GM18951 (cell line): ENCODE measurements at regions not wholly inside any gene's neighbourhood (a gene's known extent, or its start where the extent isn't known, plus 50 kb on each side); places are given as distances from the start of the nearest gene placed in this dataset.

ENCODE experiments used
- POLR2A ChIP-seq: IDR thresholded peaks from 4 replicates; pipeline ENCODE4 v1.6.1; 2011; ENCODE audit warnings: mild to moderate bottlenecking; ENCODE audit not compliant: insufficient read length, insufficient read depth; ENCODE audit errors: extremely low read depth
- in situ Hi-C: fragments of 300-500 bp; cut with MboI; formaldehyde crosslinking; loops from one replicate; pipeline ENCODE4 v1.12.0; 2022; ENCODE audit warnings: low sequenced_read_pairs, mixed read lengths, inconsistent platforms; ENCODE audit not compliant: unreplicated experiment

DNA sequence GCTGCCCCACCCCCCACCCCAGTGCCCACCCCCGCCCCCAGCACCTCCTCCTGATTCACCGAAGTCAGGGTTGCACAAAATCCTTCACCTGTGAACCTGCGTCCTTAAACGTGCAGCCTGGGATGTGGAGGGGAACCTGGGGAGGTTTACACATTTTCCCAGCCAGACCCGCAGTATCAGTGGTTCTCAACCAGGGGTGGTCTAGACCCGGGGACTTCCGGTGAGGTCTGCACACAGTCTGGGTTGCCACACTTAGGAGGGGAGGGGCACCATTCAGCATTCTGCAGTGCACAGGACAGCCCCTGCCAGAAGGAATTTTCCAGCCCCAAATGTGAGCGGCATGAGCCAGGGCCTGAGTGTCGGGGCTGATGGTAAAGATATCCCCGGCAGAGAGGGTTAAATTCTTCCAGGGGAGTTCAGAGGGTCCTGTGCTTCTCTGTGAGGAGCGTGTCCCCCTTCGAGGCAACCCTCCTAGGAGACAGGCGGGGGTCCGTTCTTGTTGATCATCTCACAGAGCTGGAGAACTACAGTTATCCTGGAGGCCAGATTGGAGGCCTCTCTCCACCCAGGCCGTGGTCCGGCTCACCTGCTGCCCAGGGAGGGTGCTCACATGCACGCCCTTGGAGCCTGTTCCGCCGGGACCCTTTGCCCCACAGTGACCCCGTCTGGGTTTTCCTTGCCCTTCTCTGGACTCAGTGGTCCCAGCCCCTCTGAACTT is 113.6 kb downstream of the SIK1 start:
- no peak for TF ChIP-seq POLR2A
- in situ Hi-C loops: no loop called here

DNA sequence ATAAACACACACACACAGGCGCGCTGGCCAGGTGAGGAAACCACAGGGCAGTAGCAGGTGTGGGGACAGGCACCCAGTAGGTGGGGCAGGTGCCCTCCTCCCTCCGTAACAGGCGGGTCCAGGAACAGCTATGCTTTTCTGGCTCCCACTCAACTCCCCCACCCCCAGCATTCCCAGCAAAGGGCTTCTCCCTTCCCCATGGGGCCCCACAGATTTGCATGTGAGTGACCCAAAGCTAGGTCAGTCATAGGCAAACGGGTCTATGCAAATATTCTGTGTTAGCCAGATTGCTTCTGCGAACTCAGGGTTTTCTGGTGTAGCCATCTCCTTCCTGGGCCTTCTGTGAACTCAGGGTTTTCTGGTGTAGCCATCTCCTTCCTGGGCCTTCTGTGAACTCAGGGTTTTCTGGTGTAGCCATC is 114.2 kb downstream of the SIK1 start:
- TF ChIP-seq POLR2A: no peak
- in situ Hi-C loops: no loop called here

DNA sequence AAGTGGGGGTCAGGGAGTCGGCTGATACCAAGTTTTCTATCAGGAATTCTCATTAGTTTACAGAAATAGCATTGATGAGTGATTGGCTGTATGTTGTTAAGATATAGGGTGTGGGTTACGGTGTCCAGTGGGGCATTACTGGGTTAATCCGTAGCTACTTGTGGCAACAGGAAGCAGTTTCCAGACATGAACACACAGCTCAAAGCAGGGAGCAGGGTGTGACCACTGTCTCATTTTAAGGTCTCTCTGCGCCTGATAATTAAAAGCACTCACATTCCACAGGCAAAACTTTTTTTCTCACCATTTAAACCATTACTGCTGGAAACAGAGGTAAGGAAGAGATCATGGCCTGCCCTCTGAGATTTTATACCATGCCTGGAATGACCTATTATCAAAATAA is 114.9 kb downstream of the SIK1 start:
- in situ Hi-C loops: no loop called here
- TF ChIP-seq POLR2A: no peak

DNA sequence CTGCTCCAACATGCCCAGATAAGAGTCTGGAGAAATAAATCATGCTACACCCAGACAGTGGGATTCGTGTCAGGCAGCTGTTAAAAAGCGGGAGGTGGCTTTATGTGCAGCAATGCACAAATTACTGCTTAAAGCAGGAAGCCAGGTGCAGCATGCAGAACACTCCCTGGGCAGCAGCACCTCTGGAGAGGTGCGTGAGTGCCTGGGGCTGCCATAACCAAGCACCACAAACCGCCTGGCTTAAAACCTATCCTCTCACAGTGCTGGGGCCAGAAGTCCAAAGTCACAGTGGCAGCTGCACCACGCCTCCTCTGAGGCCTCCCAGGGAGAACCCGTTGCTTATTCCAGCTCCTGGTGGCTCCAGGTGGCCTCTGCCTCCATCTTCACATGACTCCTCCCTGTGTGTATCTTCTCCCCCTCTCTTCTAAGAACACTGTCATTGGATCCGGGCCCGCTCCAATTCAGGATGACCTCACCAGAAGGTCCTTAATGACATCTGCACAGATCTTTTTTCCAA is 115.6 kb downstream of the SIK1 start:
- no peak for TF ChIP-seq POLR2A
- in situ Hi-C loops: no loop called here

DNA sequence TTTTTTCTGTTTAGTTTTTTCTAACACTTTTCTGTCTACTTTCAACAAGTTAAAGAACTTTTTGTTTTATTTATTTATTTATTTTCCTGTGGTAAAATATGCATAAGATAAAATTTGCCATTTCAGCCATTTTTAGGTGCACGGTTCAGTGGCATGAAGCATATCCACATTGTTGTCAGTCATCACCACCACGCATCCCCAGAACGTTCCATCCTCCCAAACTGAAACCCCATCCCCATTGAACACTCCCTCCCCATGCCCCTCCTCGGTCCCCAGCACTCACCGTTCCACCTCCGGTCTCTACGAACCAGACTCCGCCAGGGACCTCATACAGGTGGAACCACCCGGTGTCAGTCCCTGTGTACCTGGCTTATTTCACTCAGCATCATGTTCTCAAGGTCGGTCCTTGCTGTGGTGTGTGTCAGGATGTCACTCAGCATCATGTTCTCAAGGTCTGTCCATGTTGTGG is 118.1 kb downstream of the SIK1 start:
- no peak for TF ChIP-seq POLR2A
- in situ Hi-C loops: no loop called here

DNA sequence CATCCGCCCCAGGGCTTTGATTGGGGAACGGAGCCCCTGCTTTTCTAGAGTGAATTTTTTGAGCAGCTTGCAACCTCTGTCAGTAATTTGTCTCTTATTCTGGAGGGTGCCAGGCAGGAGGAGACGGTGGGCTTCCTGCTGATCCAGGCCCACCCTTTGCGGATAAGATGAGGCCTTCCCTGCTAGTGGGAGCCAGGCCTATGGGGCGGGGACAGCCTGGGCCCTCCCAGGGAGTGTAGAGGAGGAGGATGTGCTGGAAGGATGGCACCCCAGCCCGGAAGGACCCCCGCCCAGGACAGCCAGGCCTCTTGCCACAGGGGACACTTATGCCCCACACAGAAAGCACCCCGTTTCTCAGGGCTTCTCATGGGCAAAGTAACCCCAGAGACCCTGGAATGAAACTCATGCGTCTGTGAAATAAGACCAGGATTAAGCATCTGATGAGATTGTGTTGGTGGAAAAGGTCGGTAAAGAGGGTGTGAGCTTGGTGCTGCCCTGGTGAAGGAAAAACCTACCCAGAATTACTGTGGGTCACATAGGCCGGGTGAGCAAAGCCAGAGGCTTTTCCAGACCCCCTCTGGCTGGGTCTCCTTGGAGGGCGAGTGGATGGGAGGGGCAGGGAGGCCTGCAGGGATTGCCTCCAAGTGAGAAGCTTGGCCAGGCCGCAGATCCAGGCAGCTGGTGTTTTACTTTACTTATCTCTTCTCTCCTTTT is 118.7 kb downstream of the SIK1 start:
- no peak for TF ChIP-seq POLR2A
- in situ Hi-C loops: no loop called here

DNA sequence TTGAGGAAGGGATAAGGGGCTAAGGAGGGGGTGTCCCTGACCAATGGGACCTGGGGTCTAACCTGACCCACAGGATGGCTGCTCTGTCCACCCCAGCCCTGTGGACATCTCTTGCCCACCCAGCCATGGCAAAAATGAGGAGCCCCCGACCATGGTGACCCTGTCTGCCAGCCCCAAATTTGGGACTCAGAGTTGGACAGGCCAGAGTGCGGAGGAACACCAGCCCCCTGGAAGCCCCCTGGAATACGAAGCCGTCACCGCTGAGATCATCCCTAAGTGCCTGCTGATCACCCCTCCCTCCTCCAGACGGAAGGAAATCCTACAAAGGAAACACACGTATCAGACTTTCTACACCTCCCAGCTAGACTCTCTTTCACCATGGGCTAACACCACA is 119.3 kb downstream of the SIK1 start:
- no peak for TF ChIP-seq POLR2A
- in situ Hi-C loops: no loop called here

DNA sequence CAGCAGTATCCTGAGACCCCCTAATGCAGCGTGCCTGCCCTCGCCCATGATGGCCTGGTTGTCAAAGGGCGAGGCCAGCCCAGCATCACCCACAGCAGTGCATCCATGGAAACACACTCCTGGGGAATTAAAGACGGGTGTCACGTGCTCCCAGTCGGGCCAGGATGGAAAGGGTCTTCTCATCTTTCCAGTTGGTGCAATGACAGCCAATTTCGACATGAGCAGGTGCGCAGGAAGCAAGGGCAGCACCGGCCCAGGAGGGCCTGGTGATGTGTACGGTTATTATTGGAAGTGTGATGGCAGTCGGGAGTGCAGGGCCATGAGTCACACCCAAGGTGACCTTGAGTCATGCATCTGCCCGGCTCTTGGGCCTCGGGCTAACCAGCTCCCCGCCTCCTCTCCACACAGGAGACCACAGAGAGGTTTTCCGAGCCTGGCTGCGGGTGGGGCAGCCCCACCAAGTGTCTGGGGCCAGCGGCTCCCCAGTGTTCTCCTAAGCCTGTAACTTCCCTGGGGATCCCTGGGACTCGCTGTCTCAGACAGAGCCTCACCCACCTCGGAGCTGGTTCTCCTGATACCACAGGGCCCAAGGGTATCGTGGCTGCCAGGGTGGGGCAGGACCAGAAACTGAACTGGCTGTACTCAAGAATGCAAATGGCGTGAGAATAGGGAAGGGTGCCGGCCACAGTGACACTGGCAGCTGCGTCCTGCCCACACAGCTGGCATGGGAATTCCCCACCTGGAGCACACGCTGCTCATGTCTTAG is 119.8 kb downstream of the SIK1 start:
- no peak for TF ChIP-seq POLR2A
- in situ Hi-C loops: no loop called here

DNA sequence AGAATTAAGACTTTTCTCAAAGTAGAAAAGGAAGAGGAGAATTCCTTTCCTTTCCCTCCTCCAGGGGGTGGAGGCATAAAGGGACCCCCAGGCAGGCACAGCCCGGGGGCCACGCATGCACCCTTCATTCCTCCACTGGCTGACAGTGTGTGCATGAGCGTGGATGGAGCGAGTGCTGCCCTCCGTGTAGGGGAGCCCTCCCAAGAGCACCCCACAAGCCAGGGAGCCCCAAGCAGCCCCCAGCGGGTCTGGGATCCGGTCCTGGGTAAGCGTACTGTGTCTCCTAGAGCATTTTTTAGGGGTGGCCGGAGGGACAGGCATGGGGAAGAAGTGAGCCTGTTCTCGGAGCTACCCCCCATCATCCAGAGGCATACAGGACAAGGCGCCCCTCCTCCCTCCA is 120.5 kb downstream of the SIK1 start:
- TF ChIP-seq POLR2A: no peak
- in situ Hi-C loops: no loop called here

DNA sequence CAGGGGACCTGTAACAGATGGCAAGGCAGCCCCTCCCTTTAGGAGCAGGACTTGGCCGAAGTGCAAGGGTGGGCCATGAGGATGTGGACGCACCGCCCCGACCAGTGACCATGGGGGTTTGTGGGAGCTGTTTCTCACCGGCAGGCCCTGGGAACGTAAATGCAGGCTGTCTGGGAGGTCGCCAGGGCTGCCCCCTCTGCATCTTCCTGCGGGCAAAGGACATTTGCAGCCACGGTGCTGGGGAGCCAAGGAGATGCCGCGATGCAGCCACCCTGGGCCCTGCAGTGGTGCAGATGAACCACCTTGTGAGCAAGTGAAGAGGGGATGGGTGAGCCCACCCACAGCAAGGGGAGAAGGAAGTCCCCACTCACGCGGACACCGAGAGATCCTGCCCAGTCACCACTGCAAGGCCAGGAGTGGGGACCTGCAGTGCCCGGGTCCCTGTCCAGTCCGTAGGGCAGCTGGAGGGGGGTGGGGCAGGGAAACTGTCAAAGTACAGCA is 121.1 kb downstream of the SIK1 start:
- TF ChIP-seq POLR2A: no peak
- in situ Hi-C loops: no loop called here

DNA sequence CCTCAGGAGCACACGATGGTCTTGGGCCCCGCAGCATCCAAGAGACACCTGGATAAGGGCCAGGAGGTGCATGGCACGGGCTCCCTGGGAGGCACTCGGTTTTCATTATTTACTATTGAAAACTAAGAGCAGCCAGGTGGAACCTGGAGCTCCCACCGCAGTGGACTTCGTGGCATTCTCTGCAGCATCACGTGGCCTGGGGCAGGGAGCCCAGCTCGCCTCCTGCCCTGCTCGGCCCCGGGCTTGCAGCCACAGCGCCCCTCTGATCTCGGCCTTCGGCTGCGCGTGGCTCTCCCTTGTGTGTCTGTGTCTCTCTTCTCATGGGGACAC is 121.6 kb downstream of the SIK1 start:
- no peak for TF ChIP-seq POLR2A
- in situ Hi-C loops: no loop called here

DNA sequence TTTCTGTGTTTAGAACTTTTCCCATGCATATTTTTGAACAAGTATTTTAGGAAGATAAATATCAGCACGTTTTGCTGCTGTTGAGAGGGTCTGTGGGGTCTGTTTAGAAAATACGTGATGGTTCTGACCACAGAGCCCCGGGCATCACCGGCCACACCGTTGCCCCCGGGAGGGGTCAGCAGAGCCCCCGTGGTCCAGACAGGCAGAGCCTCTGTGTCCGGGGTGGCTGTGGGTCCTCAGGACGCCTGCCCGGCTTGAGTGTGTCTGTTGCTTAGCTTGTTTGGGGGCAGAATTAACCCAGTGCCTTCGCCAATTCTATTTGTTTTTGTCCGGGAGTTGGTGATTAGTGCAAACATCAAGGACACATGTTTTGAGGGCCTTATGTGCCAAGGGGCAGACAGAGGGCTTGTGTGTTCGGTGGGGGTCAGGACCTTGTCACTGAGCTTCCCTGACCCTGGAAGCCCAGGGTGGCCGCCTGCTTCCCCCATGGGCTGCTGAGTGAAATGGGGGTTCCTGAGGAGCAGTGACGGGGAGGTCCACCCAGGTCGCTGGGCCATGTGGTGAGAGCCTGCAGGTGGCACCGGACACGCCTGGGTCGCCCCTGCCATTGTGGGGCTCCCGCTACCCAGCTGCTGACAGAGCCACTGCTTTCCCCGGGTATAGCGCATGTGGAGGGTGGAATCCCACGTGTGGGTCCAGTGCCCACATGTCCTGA is 122.2 kb downstream of the SIK1 start:
- in situ Hi-C loops: no loop called here
- TF ChIP-seq POLR2A: no peak

DNA sequence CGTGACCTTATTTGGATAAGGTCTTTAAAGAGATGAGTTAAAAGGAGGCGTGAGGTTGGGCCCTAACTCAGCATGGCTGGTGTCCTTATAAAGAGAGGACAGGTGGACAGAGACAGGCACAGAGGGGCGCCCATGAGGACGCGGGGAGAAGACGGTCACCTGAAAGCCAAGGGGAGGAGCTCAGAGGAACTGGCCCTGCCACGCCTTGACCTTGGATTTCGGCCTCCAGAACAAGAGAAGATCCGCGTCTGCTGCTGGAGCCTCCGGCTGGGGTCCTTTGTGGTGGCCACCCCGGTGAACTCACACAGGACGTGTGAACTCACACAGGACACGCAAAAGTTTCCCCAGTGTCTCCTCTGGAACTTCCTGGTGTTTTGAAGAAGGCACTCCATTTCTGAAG is 122.7 kb downstream of the SIK1 start:
- no peak for TF ChIP-seq POLR2A
- in situ Hi-C loops: no loop called here
